Body of pancreas (tissue), 4 donors: ENCODE measurements at regions not wholly inside any gene's neighbourhood (a gene's known extent, or its start where the extent isn't known, plus 50 kb on each side); places are given as distances from the start of the nearest gene placed in this dataset.
A peak's percentile ranks its signal among the peaks of the same experiment; 100 is the strongest.

Experiments used
- ATAC-seq: fragments of 150-250 bp; one replicate; pipeline ENCODE4 v1.9.1; 2016
- DNase-seq, 4 donors: peaks; one replicate each; pipeline ENCODE4 v3.0.0-alpha.2; 2019
- H3K27ac ChIP-seq, 4 donors: fragments of 200-600 bp; sonication (generic); 1 replicate in 3 of 4; 2 replicates in 1 of 4; pipeline versions ENCODE4 v1.5.1 to v1.6.1; 2016 to 2019; ENCODE audit warnings: mild to moderate bottlenecking in 1 of 4, mixed read lengths in 1 of 4, moderate library complexity in 1 of 4
- H3K27me3 ChIP-seq, 2 donors: fragments of 200-600 bp; sonication (generic); one replicate each; pipeline ENCODE4 v1.6.0; 2016; ENCODE audit warnings: mild to moderate bottlenecking in 1 of 2
- H3K36me3 ChIP-seq, 2 donors: fragments of 200-600 bp; sonication (generic); replicated peaks in 1 of 2; 2 replicates each; pipeline ENCODE4 v1.5.1; 2016; ENCODE audit warnings: low read depth in 2 of 2; ENCODE audit not compliant: insufficient read depth in 1 of 2
- H3K4me1 ChIP-seq: fragments of 200-600 bp; sonication (generic); one replicate; pipeline ENCODE4 v1.6.0; 2016
- H3K4me3 ChIP-seq, 2 donors: fragments of 200-600 bp; sonication (generic); 1 replicate in 1 of 2; 2 replicates in 1 of 2; pipeline ENCODE4 v1.5.1; 2016 to 2019
- H3K9me3 ChIP-seq, 3 donors: fragments of 200-600 bp; sonication (generic); 1 replicate in 2 of 3; 2 replicates in 1 of 3; pipeline ENCODE4 v1.5.1; 2016
- CTCF ChIP-seq, 7 experiments: fragments of 450-650 bp in 4 of 7; fragments of 200-600 bp in 3 of 7; sonication (generic) in 3 of 7; IDR thresholded peaks; one replicate each; pipeline ENCODE4 v1.5.1; 2016 to 2019; ENCODE audit warnings: antibody characterized with exemption in 7 of 7
- POLR2A ChIP-seq, 3 donors: fragments of 450-650 bp; IDR thresholded peaks; one replicate each; pipeline ENCODE4 v1.6.1; 2016; ENCODE audit warnings: antibody characterized with exemption in 3 of 3, mild to moderate bottlenecking in 2 of 3
- WGBS, 2 donors: methylation state at CpG; one replicate each; pipeline ENCODE4 v1.1.5; 2017; 5-methylcytosine and 5-hydroxymethylcytosine counted together
- intact Hi-C: fragments of 100-400 bp; cut with DNase I; formaldehyde crosslinking; loops from one replicate; pipeline ENCODE4 v1.15.1; 2023

- Histone ChIP-seq H3K36me3 (no peaks in the 10 kb centered on the region), H3K4me3 (no peak overlapping the region), H3K4me1 (no peaks in the 10 kb centered on the region), H3K9me3 (no peaks in the 10 kb centered on the region), H3K27ac (peak overlapping the region in 1 of 4 donors; percentile 0), H3K27me3 (no peaks in the 10 kb centered on the region)
- peak; percentile 59 for ATAC-seq
- WGBS, 2 donors: 32 to 36% methylated on average over 4 of the region's 4 CpGs
- intact Hi-C loops: no loop called here
- no peak for TF ChIP-seq POLR2A (IDR thresholded peaks at IDR 0.05)
- TF ChIP-seq CTCF (IDR thresholded peaks at IDR 0.05): no peak
- no peak for DNase-seq
These were observed 392.1 kb downstream of the DTWD2 start for GRCh38 chr5:118596255-118596654.

- peak in 2 of 7 experiments; percentile 6 to 27 for TF ChIP-seq CTCF (IDR thresholded peaks at IDR 0.05)
- no peak for TF ChIP-seq POLR2A (IDR thresholded peaks at IDR 0.05)
- Histone ChIP-seq H3K36me3 (no peaks in the 10 kb centered on the region), H3K27ac (no peak overlapping the region), H3K27me3 (no peaks in the 10 kb centered on the region), H3K9me3 (no peaks in the 10 kb centered on the region), H3K4me3 (no peak overlapping the region), H3K4me1 (no peaks in the 10 kb centered on the region)
- 68 to 69% methylated on average over 1 of the region's 1 CpG for WGBS, 2 donors
- DNase-seq (no peak), ATAC-seq (no peak)
- intact Hi-C loops: no loop called here
These were observed 395.4 kb downstream of the DTWD2 start for GRCh38 chr5:118593003-118593328.

- no peak overlapping the region for H3K27ac ChIP-seq
- intact Hi-C loops: no loop called here
- TF ChIP-seq CTCF (IDR thresholded peaks at IDR 0.05) (no peak), POLR2A (IDR thresholded peaks at IDR 0.05) (no peak)
- H3K4me3 ChIP-seq: no peak overlapping the region
- no peak for DNase-seq
- WGBS, 2 donors: 52% methylated on average over 5 of the region's 5 CpGs
- no peaks in the 10 kb centered on the region for H3K36me3 ChIP-seq
- no peak for ATAC-seq
- H3K27me3 ChIP-seq: no peaks in the 10 kb centered on the region
- no peaks in the 10 kb centered on the region for H3K9me3 ChIP-seq
- H3K4me1 ChIP-seq: no peaks in the 10 kb centered on the region
These were observed 395.9 kb downstream of the DTWD2 start for GRCh38 chr5:118592229-118593002.

- no peaks in the 10 kb centered on the region for H3K9me3 ChIP-seq
- no peak overlapping the region for H3K27ac ChIP-seq
- H3K36me3 ChIP-seq: no peaks in the 10 kb centered on the region
- 94 to 97% methylated on average over 2 of the region's 2 CpGs for WGBS, 2 donors
- no peak overlapping the region for H3K4me3 ChIP-seq
- no peak for TF ChIP-seq POLR2A (IDR thresholded peaks at IDR 0.05)
- no peak for TF ChIP-seq CTCF (IDR thresholded peaks at IDR 0.05)
- H3K4me1 ChIP-seq: no peaks in the 10 kb centered on the region
- ATAC-seq (no peak), DNase-seq (no peak)
- intact Hi-C loops: no loop called here
- no peaks in the 10 kb centered on the region for H3K27me3 ChIP-seq
These were observed 397.5 kb downstream of the DTWD2 start for GRCh38 chr5:118590806-118591205.

- 66 to 84% methylated on average over 5 of the region's 5 CpGs for WGBS, 2 donors
- TF ChIP-seq CTCF (IDR thresholded peaks at IDR 0.05): no peak
- TF ChIP-seq POLR2A (IDR thresholded peaks at IDR 0.05): no peak
- Histone ChIP-seq H3K36me3 (no peaks in the 10 kb centered on the region), H3K27me3 (no peaks in the 10 kb centered on the region), H3K9me3 (no peaks in the 10 kb centered on the region), H3K27ac (no peak overlapping the region), H3K4me3 (no peak overlapping the region), H3K4me1 (no peaks in the 10 kb centered on the region)
- ATAC-seq: no peak
- intact Hi-C loops: no loop called here
- DNase-seq: no peak
These were observed 407.4 kb downstream of the DTWD2 start for GRCh38 chr5:118580949-118581348.
